Right lobe of liver (tissue), 4 donors: ENCODE measurements at regions not wholly inside any gene's neighbourhood (a gene's known extent, or its start where the extent isn't known, plus 50 kb on each side); places are given as distances from the start of the nearest gene placed in this dataset.

Source experiments
- CTCF ChIP-seq, 4 donors: fragments of 200-600 bp in 3 of 4; fragments of 450-650 bp in 1 of 4; IDR thresholded peaks; one replicate each; pipeline versions ENCODE4 v1.5.1 to v1.8.0; 2016 to 2022; ENCODE audit warnings: antibody characterized with exemption in 4 of 4, mild to moderate bottlenecking in 2 of 4
- POLR2A ChIP-seq: fragments of 450-650 bp; IDR thresholded peaks from one replicate; pipeline ENCODE4 v1.6.1; 2017; ENCODE audit warnings: antibody characterized with exemption, mild to moderate bottlenecking
- donor health status: DM: no; HTN: no; CAD: no.
- donor health status: DM: no; HTN: no; CAD: no.
- donor health status: DM: no; HTN: yes; CAD: no.

GRCh38 chr3:194280777-194281176 lies 70.4 kb downstream of the CPN2 start:
- no peak for TF ChIP-seq POLR2A
- no peak for TF ChIP-seq CTCF (IDR thresholded peaks at IDR 0.05)
